Muscle layer of colon (tissue), 2 donors: ENCODE measurements at regions not wholly inside any gene's neighbourhood (a gene's known extent, or its start where the extent isn't known, plus 50 kb on each side); places are given as distances from the start of the nearest gene placed in this dataset.

Experiments used
- H3K27ac ChIP-seq: one replicate; pipeline ENCODE4 v1.7.0; 2013; ENCODE audit warnings: low read depth, mild to moderate bottlenecking, low read length, moderate library complexity
- H3K27me3 ChIP-seq, 2 donors: one replicate each; pipeline ENCODE4 v1.7.0; 2013; ENCODE audit warnings: low read length in 2 of 2, mild to moderate bottlenecking in 2 of 2; ENCODE audit not compliant: insufficient read depth in 2 of 2, control insufficient read depth in 1 of 2
- H3K36me3 ChIP-seq: one replicate; pipeline ENCODE4 v1.7.0; 2013; ENCODE audit warnings: mild to moderate bottlenecking, low read length; ENCODE audit not compliant: insufficient read depth
- H3K4me1 ChIP-seq: one replicate; pipeline ENCODE4 v1.7.0; 2013; ENCODE audit warnings: mild to moderate bottlenecking, low read length; ENCODE audit not compliant: insufficient read depth
- H3K4me3 ChIP-seq, 2 donors: one replicate each; pipeline ENCODE4 v1.7.0; 2013; ENCODE audit warnings: low read length in 2 of 2, low read depth in 1 of 2, mild to moderate bottlenecking in 1 of 2, moderate library complexity in 1 of 2
- H3K9ac ChIP-seq: one replicate; pipeline ENCODE4 v1.7.0; 2013; ENCODE audit warnings: low read length
- H3K9me3 ChIP-seq: one replicate; pipeline ENCODE4 v1.7.0; 2013; ENCODE audit warnings: mild to moderate bottlenecking, low read length
- donor health status: abdominal sarcoma.
- donor health status: Adenocarcinoma of cecum.

- Histone ChIP-seq H3K9ac (no peak overlapping the region), H3K36me3 (no peaks in the 10 kb centered on the region), H3K4me3 (no peak overlapping the region), H3K27ac (no peak overlapping the region), H3K27me3 (peaks cover 5 to 52% of the 10 kb centered on the region in 2 donors), H3K4me1 (no peaks in the 10 kb centered on the region), H3K9me3 (no peaks in the 10 kb centered on the region)
Observed at GRCh38 chr7:155402941-155403340, 55.0 kb upstream of the EN2 start.

DNA sequence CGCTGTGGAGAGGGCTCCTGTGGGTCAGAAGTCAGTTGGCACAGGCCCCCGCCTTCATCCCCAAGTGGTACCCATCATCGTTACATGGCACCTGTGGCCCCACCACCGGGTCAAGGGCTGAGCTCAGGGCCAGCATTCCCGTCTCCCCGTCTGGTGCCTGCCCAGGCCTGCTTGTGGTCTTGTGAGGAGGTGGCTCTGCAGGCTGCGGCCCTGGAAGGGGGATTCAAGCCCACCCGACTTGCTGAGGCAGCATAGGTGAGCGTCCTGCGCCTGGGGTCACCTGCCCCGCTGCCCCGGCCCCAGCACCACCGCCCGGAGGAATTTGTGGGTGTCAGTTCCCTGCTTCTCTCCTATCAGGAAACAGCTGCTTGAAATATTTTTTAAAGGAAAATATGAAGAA is 53.0 kb upstream of the EN2 start:
- Histone ChIP-seq H3K4me3 (no peak overlapping the region), H3K9ac (no peak overlapping the region), H3K27ac (no peak overlapping the region), H3K9me3 (no peaks in the 10 kb centered on the region), H3K4me1 (no peaks in the 10 kb centered on the region), H3K36me3 (no peaks in the 10 kb centered on the region), H3K27me3 (peaks cover 9 to 60% of the 10 kb centered on the region in 2 donors)

DNA sequence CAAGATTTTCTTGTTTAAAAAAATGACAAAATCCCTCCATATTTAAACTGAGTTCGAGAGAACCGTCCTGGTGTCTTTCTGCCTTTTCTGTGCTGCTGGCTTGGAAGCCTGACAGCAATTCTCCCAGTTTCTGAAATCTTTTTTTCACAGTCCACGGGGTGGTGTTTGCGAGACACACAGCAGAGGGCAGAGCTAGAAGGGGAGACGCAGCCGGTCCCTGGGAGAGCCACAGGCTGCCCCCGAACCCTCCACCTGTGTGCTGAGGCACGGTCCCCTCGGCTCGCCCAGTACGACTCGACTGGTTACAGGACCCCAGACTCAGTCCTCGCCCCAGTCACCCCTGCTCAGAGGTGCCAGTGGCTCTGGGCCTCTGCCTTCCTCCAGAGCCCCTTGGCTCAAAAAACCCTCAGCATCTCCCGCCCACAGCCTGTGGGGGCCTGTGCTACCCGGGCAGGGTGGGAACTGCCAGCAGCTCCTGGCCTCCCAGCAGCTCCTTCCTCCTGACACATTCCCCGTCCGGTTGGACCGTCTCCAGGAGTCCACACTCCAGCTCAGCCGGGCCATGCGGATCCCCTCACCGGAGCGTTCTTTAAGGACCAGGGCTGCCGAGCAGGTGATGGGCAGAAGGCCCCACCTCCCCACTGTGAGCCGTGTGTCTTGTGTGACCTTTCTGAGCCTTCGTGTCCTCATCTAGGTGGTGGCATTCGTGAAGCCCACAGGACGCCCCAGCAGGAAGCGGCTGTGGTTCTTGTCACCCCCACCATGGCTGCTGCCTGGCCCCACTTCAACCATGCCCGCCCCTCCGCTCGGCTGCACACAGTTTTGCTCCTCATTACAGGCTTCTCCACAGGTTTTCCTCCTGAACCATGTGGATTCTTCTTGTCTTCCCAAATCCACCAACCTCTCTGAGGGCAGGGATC is 52.3 kb upstream of the EN2 start:
- no peaks in the 10 kb centered on the region for H3K36me3 ChIP-seq
- no peak overlapping the region for H3K4me3 ChIP-seq
- H3K4me1 ChIP-seq, result no peaks in the 10 kb centered on the region
- H3K27me3 ChIP-seq, result peaks cover 9 to 60% of the 10 kb centered on the region in 2 donors
- H3K9ac ChIP-seq, result no peak overlapping the region
- no peak overlapping the region for H3K27ac ChIP-seq
- no peaks in the 10 kb centered on the region for H3K9me3 ChIP-seq

DNA sequence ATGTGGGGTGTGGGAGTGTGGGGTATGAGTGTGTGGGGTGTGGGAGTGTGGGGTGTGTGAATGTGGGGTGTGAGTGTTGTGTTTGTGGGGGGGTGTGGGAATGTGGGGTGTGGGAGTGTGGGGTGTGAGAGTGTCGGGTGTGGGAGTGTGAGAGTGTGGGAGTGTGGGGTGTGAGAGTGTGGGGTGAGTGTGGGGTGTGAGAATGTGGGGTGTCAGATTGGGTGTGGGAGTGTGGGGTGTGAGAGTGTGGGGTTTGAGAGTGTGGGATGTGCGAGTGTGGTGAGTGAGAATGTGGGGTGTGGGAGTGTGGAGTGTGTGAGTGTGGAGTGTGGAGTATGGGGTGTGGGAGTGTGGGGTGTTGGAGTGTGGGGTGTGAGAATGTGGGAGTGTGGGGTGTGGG is 50.1 kb upstream of the EN2 start:
- Histone ChIP-seq H3K4me1 (no peaks in the 10 kb centered on the region), H3K9me3 (no peaks in the 10 kb centered on the region), H3K27ac (no peak overlapping the region), H3K27me3 (peaks cover 9 to 65% of the 10 kb centered on the region in 2 donors), H3K4me3 (no peak overlapping the region), H3K9ac (no peak overlapping the region), H3K36me3 (no peaks in the 10 kb centered on the region)
